ENCODE measurements at regions not wholly inside any gene's neighbourhood (a gene's known extent, or its start where the extent isn't known, plus 50 kb on each side); places are given as distances from the start of the nearest gene placed in this dataset.

- H3K27me3 ChIP-seq (ENCODE audit: control insufficient read depth, insufficient read depth, low read length): no peaks in the 10 kb centered on the region
- no peak overlapping the region for H3K27ac ChIP-seq (ENCODE audit: low read depth, low read length)
- no peak overlapping the region for H3K4me3 ChIP-seq (ENCODE audit: low read depth, low read length)
- TF ChIP-seq, protein P1, sequence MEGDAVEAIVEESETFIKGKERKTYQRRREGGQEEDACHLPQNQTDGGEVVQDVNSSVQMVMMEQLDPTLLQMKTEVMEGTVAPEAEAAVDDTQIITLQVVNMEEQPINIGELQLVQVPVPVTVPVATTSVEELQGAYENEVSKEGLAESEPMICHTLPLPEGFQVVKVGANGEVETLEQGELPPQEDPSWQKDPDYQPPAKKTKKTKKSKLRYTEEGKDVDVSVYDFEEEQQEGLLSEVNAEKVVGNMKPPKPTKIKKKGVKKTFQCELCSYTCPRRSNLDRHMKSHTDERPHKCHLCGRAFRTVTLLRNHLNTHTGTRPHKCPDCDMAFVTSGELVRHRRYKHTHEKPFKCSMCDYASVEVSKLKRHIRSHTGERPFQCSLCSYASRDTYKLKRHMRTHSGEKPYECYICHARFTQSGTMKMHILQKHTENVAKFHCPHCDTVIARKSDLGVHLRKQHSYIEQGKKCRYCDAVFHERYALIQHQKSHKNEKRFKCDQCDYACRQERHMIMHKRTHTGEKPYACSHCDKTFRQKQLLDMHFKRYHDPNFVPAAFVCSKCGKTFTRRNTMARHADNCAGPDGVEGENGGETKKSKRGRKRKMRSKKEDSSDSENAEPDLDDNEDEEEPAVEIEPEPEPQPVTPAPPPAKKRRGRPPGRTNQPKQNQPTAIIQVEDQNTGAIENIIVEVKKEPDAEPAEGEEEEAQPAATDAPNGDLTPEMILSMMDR (IDR thresholded peaks at IDR 0.05; ENCODE audit: low read depth, low read length): no peak
- ChIA-PET POLR2A (no interaction called here), CTCF (no interaction called here)
- DNase-seq (ENCODE audit: low read depth, low spot score): no peak
- no peaks in the 10 kb centered on the region for H3K9me3 ChIP-seq (ENCODE audit: control insufficient read depth, insufficient read depth, low read length)
Measured at GRCh38 chr6:159360306-159360705, 191.1 kb downstream of the FNDC1 start.

DNA sequence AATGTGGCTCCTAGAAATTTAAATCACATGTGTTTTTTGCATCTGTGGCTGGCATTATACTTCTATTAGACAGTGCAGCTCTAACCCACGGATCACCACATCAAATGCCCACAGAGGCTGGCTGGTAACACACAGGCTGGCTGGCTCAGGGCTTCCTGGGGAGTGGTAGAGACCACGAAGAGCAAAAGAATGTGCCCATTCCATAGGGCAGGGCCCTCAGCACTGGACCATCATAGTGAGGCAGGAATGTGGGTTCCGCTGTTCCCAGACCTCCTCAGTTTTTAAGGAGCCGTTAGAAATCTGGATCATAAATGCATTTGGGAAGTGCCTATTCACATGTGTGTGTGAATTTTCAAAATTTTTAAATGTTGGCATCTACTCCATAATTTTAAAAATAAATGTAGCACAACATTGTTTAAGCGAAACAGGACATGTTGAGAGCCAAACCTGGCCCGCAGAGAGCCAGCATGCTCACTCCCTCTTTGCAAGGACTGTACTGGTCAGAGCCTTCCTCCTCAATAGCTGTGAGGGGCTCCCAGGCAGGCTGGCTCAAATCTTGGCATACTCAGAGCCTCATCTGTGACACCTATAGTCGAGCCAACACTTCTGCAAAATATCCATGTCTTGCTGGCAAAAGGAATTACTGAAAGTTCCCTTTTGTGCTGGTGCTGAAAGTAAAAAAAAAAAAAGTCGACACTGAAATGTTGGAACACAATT lies 190.5 kb downstream of the FNDC1 start:
- no peak overlapping the region for H3K27ac ChIP-seq (ENCODE audit: low read depth, low read length)
- POLR2A ChIA-PET: no interaction called here
- H3K9me3 ChIP-seq (ENCODE audit: control insufficient read depth, insufficient read depth, low read length): no peaks in the 10 kb centered on the region
- no peak for DNase-seq (ENCODE audit: low read depth, low spot score)
- H3K27me3 ChIP-seq (ENCODE audit: control insufficient read depth, insufficient read depth, low read length): no peaks in the 10 kb centered on the region
- CTCF ChIA-PET: no interaction called here
- TF ChIP-seq, protein P1 (IDR thresholded peaks at IDR 0.05; ENCODE audit: low read depth, low read length): no peak
- H3K4me3 ChIP-seq (ENCODE audit: low read depth, low read length): no peak overlapping the region

DNA sequence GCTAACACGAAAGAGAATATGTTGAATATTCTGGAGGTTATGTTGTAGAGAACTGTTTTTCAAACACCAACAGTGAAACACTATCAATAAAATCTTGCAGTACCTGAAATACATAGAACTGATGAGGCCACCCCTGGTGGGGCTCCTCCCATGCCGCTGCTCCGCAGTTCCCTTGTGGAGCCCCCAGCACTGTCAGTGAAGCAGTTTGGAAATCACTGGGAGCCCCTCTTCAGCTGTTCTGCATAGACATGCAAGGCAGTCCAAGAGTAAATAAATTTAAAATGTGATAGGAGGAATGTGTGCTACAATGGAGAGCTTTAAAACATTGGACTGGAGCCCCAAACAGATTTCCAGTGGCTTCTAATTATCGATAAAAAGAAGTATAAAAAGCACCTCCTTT lies 189.4 kb downstream of the FNDC1 start:
- no peak overlapping the region for H3K27ac ChIP-seq (ENCODE audit: low read depth, low read length)
- no peak for DNase-seq (ENCODE audit: low read depth, low spot score)
- H3K4me3 ChIP-seq (ENCODE audit: low read depth, low read length): no peak overlapping the region
- H3K27me3 ChIP-seq (ENCODE audit: control insufficient read depth, insufficient read depth, low read length): no peaks in the 10 kb centered on the region
- H3K9me3 ChIP-seq (ENCODE audit: control insufficient read depth, insufficient read depth, low read length): no peaks in the 10 kb centered on the region
- TF ChIP-seq, protein P1 (IDR thresholded peaks at IDR 0.05; ENCODE audit: low read depth, low read length): no peak
- ChIA-PET CTCF (no interaction called here), POLR2A (no interaction called here)

- no peak overlapping the region for H3K27ac ChIP-seq (ENCODE audit: low read depth, low read length)
- DNase-seq (ENCODE audit: low read depth, low spot score): no peak
- H3K9me3 ChIP-seq (ENCODE audit: control insufficient read depth, insufficient read depth, low read length): no peaks in the 10 kb centered on the region
- POLR2A ChIA-PET: no interaction called here
- CTCF ChIA-PET: no interaction called here
- TF ChIP-seq, protein P1 (IDR thresholded peaks at IDR 0.05; ENCODE audit: low read depth, low read length): no peak
- no peaks in the 10 kb centered on the region for H3K27me3 ChIP-seq (ENCODE audit: control insufficient read depth, insufficient read depth, low read length)
- no peak overlapping the region for H3K4me3 ChIP-seq (ENCODE audit: low read depth, low read length)
Measured at GRCh38 chr6:159357211-159357915, 188.2 kb downstream of the FNDC1 start.

- no peaks in the 10 kb centered on the region for H3K27me3 ChIP-seq (ENCODE audit: control insufficient read depth, insufficient read depth, low read length)
- H3K27ac ChIP-seq (ENCODE audit: low read depth, low read length): no peak overlapping the region
- H3K4me3 ChIP-seq (ENCODE audit: low read depth, low read length): no peak overlapping the region
- POLR2A ChIA-PET: no interaction called here
- no peaks in the 10 kb centered on the region for H3K9me3 ChIP-seq (ENCODE audit: control insufficient read depth, insufficient read depth, low read length)
- TF ChIP-seq, protein P1 (IDR thresholded peaks at IDR 0.05; ENCODE audit: low read depth, low read length): no peak
- no peak for DNase-seq (ENCODE audit: low read depth, low spot score)
- CTCF ChIA-PET: interaction anchor here (1.1 kb wide), 1 partner anchor 203 kb away, joined by 3 read pairs; no protein-coding TSS in a partner anchor
Measured at GRCh38 chr6:159353193-159353592, 184.0 kb downstream of the FNDC1 start.
